Left kidney (tissue), 1 donor: ENCODE measurements at regions not wholly inside any gene's neighbourhood (a gene's known extent, or its start where the extent isn't known, plus 50 kb on each side); places are given as distances from the start of the nearest gene placed in this dataset.
"Not testable (repeated sequence)": the region's sequence is repeated elsewhere in the genome, so short reads cannot be mapped to it uniquely, and the experiment has no call there.

Experiments used
- DNase-seq: peaks from one replicate; pipeline ENCODE4 v3.0.0-alpha.2; 2013

DNA sequence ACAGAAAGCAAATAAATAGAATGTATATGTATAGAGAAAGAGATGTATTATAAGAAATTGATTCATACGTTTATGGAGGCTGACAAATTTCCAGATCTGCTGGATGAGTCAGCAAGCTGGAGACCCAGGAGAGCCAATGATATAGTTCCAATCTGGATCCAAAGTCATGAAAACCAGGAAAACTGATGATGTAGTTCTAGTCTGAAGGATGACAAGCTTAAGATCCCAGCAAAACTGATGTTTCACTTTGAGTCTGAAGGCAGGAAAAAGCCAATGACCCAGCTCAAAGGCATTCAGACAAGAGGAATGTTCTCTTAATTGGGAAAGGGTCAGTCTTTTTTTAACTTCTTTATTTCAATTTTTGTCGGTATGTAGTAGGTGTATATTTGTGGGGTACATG lies 102.6 kb downstream of the LHFPL1 start:
- no peak for DNase-seq

DNA sequence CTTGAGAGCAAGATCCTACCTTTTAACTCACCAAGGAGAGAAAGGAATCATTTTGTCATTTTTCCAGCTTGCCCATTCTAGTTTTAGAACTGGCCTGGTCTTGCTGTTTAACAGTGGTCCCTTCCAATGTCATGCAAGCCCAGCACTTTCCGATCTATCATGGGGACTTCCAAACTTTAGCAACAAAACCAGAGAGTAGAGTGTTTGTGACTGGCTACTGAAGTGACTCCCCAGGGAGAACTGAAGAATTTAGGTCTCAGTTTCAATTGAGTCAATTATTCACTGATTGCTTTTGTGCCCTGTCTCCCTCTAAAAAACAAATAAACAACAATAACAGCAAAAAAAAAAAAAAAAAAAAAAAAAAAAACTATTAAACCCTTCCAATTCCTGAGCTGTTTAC lies 108.3 kb downstream of the LHFPL1 start:
- DNase-seq: no peak

DNA sequence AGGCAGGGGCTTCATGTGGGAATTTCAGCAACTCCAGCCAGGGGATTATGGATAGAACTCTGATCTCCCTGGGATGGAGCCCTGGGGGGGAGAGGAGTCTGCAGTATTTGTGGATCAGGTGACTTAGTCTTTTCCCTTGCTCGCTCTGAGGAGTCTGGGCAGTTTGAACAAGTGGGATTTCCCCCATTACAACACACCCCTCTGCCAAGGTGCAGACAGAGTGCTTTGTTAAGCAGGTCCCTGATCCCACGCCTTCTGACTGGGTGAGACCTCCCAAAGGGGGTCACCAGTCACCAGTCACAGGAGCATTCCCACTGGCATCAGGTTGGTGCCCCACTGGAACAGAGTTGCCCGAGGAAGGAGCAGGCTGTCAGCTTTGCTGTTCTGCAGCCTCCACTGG lies 123.9 kb downstream of the LHFPL1 start:
- no peak for DNase-seq

DNA sequence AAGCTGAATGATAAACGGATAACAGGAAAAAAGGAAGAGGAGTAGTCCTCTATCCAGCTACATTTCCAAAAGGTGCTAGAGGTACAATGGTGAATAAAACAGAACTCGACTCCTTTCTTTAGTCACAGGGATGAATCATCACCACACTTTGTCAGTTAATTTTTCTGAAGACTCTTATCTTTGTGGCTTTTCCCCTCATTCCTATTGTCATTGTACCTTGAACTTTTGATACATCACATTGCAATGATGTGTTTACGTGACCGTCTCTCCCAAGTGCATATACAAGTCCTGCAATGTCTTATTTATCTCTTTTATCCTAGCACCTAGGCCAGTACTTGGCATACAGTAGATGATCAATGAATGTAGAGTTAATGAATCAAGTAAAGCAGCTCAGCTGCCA lies 134.7 kb downstream of the LHFPL1 start:
- no peak for DNase-seq

DNA sequence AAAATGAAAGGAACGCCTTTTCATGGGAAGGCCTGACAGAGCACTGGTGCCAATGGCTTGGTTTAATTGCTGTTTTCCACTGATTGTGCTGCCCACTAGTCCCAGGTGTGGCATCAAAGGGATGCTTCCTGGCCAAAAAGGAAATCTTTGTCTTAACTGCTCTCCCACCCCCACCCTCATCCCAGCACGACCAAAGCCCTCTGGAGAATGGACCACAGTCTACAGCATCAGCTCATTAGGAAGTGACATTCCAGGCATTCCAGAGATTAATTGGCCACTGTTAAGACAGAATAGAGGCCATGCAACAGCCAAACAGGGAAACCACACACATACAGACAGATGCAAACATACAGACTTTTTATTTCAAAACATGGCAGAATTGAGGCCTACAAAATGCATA lies 143.2 kb downstream of the LHFPL1 start:
- no peak for DNase-seq

DNA sequence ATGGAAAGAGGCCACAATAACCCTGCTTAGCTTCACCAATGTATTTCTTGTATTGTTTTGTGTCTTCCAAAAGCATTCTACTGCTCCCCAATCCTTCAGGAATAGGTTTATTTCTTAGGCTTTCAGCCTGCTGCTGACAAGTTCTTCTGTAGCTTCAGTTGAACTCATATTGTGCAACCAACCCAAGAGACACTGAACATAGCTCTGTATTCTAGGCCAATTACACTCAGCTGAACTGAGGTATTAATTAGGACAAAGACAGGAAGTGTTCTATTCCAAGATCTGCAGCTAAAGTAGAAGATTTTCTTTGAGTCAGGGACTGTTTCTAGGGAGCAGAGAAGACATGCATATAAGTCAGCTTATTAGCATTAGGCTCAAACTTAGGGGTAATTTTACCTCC lies 151.8 kb downstream of the LHFPL1 start:
- DNase-seq: no peak

DNA sequence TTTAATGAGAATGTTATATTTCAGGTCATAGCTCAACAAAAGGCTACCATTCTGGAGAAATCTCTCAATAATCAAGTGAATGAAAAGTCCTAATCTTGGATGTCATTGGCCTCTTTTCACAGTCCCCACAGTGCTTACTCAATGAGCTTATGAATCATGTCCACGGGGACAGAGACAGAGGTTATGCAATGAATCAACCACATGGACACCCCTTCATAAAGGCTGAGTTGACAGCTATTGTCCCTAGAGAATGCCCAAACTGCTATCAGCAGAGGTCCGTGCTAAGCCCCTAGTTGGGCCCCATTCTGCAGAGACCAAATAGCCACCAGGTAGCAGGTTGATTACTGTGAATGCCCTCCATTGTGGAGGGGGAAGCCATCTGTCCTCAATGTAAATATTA lies 158.1 kb downstream of the LHFPL1 start:
- DNase-seq: no peak

DNA sequence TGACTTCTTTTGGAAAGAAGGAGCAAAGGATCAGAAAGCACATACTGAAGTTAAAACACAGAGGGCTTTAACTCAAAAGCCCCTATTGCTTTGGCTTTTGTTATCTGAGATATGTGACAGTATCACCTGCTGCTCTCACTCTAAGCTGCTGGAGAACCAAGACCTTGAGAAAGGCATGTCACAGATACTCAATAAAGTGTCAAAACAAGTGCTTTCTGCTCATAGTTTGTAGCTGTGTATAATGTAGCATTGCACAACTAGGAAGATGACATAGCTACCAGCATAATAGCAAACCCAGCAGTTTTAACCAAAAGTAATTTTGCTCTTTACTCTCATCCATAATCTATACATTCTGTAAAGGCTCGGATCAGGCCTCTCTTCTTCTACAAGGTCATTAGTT lies 159.6 kb downstream of the LHFPL1 start:
- DNase-seq: no peak

DNA sequence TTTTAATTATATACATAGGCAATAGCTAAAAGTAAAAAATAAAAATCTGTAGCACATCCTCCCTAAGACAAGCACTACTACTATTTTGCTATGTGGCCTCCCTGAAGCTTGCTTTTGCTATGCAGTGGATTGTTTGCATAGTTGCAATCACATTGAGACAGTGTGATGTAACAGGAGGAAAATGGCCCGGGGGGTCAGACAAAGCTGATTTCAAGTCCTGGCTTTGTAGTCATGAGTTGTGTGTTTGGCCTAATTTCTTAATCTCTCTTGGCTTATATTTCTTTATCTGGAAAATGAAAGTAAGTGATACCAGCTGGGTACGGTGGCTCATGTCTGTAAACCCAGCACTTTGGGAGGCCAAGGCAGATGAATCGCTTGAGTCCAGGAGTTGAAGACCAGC lies 166.6 kb downstream of the LHFPL1 start:
- DNase-seq: no peak

DNA sequence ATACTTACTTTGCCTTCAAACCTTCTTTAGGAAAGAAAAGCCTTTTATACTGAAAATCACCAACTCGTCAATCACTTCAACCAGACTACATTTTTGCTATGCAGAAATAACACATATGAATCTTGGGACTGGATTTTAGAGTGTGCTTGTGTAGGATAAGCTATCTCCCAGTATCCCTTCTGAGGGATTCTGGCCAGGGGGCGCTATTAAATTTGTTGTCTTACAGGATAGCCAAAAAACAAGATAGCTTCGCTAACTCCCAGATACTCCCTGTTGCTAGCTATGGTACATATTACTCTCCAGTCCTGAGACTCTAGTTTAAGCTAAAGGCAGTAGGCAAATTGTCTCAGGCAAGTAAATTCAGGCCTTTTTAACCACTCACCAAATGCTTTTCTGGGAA lies 167.2 kb downstream of the LHFPL1 start:
- no peak for DNase-seq

DNA sequence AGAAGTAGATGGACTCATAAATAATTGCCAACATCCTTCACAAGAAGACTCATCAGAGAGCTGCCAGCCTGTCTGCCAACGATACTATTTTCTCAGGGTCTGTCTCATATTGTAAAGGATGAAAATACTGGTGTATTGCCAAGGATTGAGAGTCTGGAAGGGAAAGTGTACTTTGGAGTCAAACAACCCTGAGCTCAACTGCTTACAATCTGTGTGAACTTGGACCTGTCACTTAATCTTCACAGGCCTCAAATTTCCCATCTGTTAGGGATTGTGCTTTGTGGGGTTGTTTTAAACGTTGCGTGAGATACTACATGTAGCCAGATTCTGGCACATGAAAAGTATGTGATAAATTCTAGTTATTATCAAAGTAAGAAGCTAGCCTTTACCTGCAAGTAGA lies 169.1 kb downstream of the LHFPL1 start:
- no peak for DNase-seq

DNA sequence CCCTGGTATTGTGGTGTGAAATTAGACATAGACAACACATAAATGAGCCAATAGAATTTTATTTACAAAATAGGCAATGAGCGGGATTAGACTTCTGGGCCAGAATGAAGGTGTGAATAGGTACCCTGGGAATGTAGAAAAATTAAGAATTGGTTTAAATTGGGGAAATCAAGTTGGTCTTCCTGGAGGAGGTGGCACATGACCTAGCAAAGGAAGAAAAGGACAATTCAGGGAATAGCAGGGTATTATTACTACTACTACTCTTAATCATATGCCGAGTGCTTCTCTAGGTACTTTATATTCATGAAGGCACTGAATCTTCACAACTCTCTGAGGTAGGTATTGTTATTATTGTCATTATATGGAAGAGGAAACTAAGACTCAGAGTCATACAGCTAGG lies 202.1 kb downstream of the LHFPL1 start:
- no peak for DNase-seq

DNA sequence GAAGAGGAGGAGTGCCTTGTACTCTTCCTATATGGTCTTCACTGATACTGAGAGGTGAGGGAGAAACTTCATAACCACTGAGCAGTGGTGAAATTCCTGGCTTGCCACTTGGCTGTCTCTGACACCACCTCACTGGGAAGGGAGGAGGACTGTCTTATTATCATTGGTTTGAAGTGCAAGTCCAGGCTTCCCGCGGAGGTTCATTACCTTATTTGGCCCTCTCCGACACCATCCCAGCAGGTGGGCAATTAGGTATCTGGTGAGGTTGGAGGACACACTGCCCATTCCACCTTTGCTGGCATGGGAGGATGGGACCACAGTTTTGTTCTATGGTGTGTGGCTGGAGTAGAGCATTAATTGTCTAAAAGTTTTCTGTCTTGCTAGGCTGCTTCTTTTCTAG lies 206.1 kb downstream of the LHFPL1 start:
- DNase-seq: no peak

DNA sequence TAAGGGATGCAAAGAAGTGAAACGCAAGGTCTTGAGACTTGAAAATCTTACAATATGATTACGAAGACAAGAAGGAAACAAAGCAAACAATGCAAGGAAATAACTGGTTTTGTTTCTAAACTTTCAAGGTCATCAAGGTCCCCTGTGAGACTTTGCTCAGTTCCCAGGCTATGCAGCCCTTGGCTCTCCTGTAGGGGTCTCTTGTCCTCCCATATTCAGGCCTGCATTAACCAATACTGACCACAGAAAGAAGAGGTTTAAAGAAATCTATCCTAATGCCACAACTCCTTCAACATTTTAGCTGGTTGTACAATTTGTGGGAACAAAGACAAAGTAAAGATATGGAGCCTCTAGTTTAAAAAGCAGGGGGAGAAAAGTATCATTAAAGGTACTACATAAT lies 209.2 kb downstream of the LHFPL1 start:
- no peak for DNase-seq

DNA sequence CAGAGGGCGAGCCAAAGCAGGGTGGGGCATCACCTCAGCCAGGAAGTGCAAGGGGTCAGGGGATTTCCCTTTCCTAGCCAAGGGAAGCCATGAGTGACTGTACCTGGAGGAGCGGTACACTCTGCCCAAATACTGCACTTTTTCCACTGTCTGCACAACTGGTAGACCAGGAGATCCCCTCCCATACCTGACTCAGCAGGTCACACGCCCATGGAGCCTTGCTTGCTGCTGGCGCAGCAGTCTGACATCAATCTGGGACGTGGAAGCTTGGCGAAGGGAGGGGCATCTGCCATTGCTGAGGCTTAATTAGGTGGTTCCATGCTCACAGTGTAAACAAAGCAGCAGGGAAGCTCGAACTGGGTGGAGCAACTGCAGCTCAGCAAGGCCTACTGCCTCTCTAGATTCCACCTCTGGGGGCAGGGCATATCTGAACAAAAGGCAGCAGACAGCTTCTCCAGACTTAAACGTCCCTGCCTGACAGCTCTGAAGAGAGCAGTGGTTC lies 217.7 kb downstream of the LHFPL1 start:
- DNase-seq: not testable (repeated sequence)

DNA sequence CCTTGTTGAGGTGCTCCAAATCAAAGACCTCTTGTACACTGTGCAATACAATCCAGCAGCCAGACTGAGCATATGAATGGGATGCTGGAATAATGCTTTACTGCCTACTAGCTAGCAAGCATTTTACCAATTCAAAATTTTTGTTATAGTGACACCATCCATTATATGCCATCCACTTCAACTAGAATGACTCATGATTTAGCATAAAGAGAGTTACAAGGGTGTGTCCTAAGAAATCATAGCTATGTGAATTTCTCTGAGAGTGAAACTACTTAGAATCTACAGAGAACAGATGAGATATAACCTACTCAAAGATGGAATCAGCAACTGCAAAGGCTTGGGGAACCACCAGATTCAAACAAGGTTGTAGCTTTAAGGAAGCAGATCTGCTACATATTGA lies 221.9 kb downstream of the LHFPL1 start:
- no peak for DNase-seq

DNA sequence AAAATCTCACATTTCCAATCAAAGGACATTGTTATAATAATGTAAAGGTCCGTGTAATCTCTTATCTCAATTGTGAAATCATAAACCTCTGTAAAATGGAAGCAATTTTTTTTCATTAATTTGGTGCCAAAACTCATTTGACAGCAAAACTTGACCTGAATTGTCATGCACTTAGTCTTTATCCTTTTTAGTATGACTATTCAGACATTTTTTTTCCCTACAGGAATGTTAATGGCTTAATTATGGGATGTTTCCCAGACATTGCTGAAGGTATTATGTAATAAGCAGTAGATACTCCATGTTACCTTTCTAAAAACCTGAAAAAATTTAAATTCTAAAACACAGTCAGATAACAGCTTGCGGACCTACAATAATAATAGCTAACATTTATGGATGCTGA lies 228.9 kb downstream of the LHFPL1 start:
- DNase-seq: no peak

DNA sequence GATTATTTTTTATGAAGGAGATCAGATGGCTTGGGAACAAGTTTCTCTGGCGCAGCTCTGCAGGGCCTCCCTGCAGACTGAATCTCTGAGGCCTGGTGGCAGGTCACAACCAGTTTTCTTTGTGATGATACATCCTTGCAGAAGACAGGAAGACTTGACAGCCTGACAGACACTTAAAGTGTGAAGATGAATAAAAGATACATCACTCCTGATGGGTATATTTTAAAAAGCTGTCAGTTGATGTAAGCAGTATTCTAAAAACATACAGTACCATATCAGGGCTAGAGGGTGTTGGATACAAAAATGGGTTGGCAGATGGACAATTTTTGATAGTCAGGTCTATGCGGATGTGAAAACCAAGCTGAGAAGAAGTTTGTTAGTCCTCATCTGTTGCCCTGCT lies 239.5 kb downstream of the LHFPL1 start:
- no peak for DNase-seq

DNA sequence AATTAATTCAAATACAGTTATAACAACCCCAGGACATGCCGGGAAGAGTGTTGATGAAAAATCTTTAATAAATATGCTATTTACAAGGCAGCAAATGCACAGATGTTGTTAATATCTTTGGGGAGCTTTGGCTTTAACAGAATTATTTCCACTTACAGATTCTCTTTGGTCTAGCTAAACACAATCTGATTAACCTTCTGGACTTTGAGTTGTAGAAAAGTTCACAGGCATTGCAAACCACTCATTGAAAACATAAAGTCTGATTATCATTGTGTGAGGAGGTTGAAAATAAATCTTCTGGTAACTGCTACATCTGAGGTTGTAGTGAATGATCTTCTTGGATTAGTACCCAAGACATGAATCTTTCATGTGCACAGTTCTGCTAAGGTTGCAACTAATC lies 255.6 kb downstream of the LHFPL1 start:
- no peak for DNase-seq

DNA sequence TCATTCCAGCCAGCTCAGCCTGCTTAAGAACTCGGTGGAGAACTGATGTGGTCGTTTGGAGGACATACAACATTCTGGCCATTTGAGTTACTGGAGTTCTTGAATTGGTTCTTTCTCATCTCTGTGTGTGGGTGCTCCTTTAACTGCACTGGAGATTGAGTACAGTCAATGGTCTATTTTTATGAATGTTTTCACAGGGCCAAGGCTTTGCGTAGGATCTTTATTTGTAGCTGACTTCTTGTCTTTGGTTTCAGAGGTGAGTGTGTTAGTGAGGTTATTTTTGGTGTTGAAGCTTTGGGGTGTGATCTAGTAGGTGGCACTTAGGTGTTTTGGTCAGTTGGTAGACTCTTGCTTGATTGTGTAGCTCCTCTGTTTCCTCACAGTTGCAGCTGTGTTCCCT lies 288.4 kb downstream of the LHFPL1 start:
- DNase-seq: no peak

DNA sequence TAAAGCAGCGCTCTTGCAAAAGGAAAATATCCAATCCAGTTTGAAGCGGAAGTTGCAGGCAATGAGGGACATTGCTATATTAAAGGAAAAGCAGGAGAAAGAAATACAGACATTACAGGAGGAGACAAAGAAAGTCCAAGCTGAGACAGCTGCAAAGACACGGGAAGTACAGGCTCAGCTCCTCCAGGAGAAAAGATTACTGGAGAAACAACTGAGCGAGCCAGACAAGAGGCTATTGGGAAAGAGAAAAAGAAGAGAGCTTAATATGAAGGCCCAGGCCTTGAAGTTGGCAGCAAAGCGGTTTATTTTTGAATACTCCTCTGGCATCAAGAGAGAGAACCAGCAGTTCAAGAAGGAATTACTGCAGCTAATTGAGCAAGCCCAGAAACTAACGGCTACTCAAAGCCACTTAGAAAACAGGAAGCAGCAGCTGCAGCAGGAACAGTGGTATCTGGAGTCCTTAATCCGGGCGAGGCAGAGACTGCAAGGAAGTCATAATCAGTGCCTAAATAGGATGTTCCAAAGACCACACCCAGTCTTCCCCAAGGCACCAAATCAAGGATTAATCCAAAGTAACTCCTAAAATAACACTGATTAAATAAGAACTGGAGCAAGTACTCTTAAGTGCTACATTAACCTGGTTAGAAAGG lies 298.0 kb downstream of the LHFPL1 start:
- not testable (repeated sequence) for DNase-seq

DNA sequence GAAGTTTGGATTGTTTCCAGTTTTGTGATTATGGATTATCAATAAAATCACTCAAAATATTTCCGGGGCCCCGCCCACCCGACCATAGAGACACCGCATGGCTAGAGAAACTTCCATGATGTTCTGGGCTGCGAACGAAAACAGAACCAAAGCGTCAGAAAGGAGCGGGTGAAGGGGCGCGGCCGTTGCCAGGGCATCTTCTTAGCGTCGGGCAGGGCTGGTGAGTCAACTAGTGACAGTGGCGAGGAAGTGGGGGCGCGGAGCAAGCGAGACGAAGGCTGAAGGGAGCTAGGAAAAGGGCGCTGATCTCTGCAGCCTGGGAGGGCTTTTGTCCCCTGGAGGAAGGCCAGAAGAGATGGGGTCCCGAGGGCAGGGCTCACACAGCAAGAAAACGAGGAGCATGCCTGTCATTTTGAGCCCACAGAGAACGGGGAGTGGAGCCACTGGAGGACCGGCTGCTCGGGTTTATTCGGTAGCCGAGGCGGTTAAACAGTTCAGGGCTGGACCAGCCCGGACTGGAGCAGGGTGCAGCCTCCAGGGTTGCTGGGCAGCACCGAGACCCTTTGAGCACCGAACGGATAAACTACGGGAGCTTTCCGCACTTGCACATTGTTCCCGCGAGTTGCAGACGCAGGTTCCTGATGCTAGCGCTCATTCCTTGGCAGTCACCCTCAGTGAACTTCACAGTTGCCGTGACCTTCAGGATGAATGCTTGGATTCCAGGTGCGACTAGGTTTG lies 298.1 kb upstream of the TRPC5 start:
- DNase-seq: no peak

DNA sequence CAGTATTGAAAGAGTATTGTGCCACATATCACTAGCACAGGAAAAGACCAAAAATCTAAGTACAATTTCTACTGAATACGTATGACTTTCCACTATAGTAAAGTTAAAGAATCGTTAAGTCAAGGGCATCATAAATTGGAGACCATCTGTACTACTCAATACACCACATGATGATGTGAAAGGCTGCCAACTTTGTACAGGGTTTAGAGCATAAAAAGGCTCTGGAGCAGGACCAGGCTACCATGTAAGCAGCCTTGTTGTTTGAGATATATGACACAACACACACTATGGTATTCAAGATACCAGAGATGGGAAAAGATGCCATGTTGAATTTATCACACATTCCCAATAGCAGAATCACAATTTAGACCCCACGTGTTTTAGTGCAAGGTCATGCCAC lies 294.9 kb upstream of the TRPC5 start:
- no peak for DNase-seq

DNA sequence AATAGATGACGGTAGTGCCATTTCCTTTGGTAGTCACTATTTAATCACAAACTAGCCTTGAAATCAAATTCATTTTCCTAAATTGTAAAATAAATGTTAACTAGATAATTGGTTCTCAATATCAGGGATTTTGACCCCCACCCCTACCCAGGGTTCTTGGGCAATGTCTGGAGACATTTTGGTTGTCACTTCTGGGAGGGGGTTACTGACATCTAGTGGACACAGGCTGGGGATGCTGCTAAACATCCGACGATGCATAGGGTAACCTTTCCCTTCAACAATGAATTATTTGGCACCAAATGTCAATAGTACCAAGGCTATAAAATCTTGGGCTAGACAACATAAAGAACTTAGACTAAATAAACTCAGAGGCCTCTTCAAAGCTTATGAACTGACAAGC lies 285.8 kb upstream of the TRPC5 start:
- DNase-seq: no peak
